ENCODE measurements at regions not wholly inside any gene's neighbourhood (a gene's known extent, or its start where the extent isn't known, plus 50 kb on each side); places are given as distances from the start of the nearest gene placed in this dataset.

- H3K9me3 Mint-ChIP-seq (ENCODE audit: unreplicated experiment) = peaks cover 10% of the 10 kb centered on the region
- no peaks in the 10 kb centered on the region for H3K36me3 Mint-ChIP-seq (ENCODE audit: low read depth, unreplicated experiment)
- Histone ChIP-seq H3K4me2 (ENCODE audit: low read length) (no peak overlapping the region), H2AFZ (ENCODE audit: low read depth, low read length) (no peak overlapping the region), H3K4me1 (ENCODE audit: insufficient read depth, low read length) (no peaks in the 10 kb centered on the region), H3K27me3 (ENCODE audit: insufficient read depth, low read length) (no peaks in the 10 kb centered on the region), H3K9ac (ENCODE audit: low read length) (no peak overlapping the region), H4K20me1 (ENCODE audit: insufficient read depth, low read length) (no peaks in the 10 kb centered on the region), H3K4me3 (ENCODE audit: insufficient read depth, low read depth, low read length) (no peak overlapping the region), H3K79me2 (ENCODE audit: insufficient read depth, low read length) (no peaks in the 10 kb centered on the region), H3K36me3 (ENCODE audit: insufficient read depth, low read length) (no peaks in the 10 kb centered on the region), H3K27ac (ENCODE audit: low read depth, low read length) (no peak overlapping the region), H3K9me3 (ENCODE audit: insufficient read depth, low read depth, low read length) (no peaks in the 10 kb centered on the region)
- no peak overlapping the region for H3K4me3 Mint-ChIP-seq (ENCODE audit: unreplicated experiment)
- no peaks in the 10 kb centered on the region for H3K27me3 Mint-ChIP-seq (ENCODE audit: low read depth, unreplicated experiment)
- peaks cover 5% of the 10 kb centered on the region for H3K4me1 Mint-ChIP-seq (ENCODE audit: low read depth, unreplicated experiment)
- FAIRE-seq (no peak), DNase-seq (ENCODE audit: low read depth) (peak; percentile 11)
- H3K27ac Mint-ChIP-seq (ENCODE audit: unreplicated experiment) = peak overlapping the region; percentile 31
- TF ChIP-seq EZH2 (IDR thresholded peaks at IDR 0.05; ENCODE audit: insufficient read depth, low read length) = no peak
- TF ChIP-seq CTCF (IDR thresholded peaks at IDR 0.05; ENCODE audit: insufficient read depth, low read depth, low read length) = no peak
These were observed 229.1 kb upstream of the ZP4 start for GRCh38 chr1:238119861-238120260.

DNA sequence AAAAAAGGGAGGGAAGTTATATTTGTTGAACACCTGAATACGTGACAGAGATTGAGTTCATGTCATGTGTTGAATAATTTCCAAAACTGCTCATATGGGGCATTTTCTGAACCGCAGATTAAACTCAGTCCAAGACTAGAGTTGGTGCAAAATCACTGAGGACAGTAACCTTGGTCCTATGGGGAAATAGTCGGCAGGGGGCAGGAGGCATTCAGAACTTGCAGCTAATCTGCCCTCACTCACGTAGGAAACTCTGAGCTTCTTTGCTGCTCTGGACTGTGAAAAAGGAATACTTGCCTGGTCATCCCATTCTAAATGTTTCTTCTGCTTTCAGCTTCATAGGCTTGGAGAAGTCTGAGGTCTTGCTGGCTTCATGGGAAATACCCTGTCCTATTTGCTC lies 228.3 kb upstream of the ZP4 start:
- Mint-ChIP-seq H3K27me3 (ENCODE audit: low read depth, unreplicated experiment) (no peaks in the 10 kb centered on the region), H3K27ac (ENCODE audit: unreplicated experiment) (no peak overlapping the region), H3K4me3 (ENCODE audit: unreplicated experiment) (no peak overlapping the region), H3K36me3 (ENCODE audit: low read depth, unreplicated experiment) (no peaks in the 10 kb centered on the region), H3K9me3 (ENCODE audit: unreplicated experiment) (peaks cover 8% of the 10 kb centered on the region), H3K4me1 (ENCODE audit: low read depth, unreplicated experiment) (peaks cover 5% of the 10 kb centered on the region)
- Histone ChIP-seq H3K4me1 (ENCODE audit: insufficient read depth, low read length) (no peaks in the 10 kb centered on the region), H4K20me1 (ENCODE audit: insufficient read depth, low read length) (no peaks in the 10 kb centered on the region), H3K4me3 (ENCODE audit: insufficient read depth, low read depth, low read length) (no peak overlapping the region), H3K9me3 (ENCODE audit: insufficient read depth, low read depth, low read length) (no peaks in the 10 kb centered on the region), H3K27ac (ENCODE audit: low read depth, low read length) (no peak overlapping the region), H3K27me3 (ENCODE audit: insufficient read depth, low read length) (no peaks in the 10 kb centered on the region), H3K36me3 (ENCODE audit: insufficient read depth, low read length) (no peaks in the 10 kb centered on the region), H2AFZ (ENCODE audit: low read depth, low read length) (no peak overlapping the region), H3K4me2 (ENCODE audit: low read length) (no peak overlapping the region), H3K9ac (ENCODE audit: low read length) (no peak overlapping the region), H3K79me2 (ENCODE audit: insufficient read depth, low read length) (no peaks in the 10 kb centered on the region)
- no peak for FAIRE-seq
- no peak for DNase-seq (ENCODE audit: low read depth)
- no peak for TF ChIP-seq EZH2 (IDR thresholded peaks at IDR 0.05; ENCODE audit: insufficient read depth, low read length)
- TF ChIP-seq CTCF (IDR thresholded peaks at IDR 0.05; ENCODE audit: insufficient read depth, low read depth, low read length) = no peak

GRCh38 chr1:238115852-238116251 lies 225.1 kb upstream of the ZP4 start:
- Mint-ChIP-seq H3K27me3 (ENCODE audit: low read depth, unreplicated experiment) (no peaks in the 10 kb centered on the region), H3K27ac (ENCODE audit: unreplicated experiment) (no peak overlapping the region), H3K4me1 (ENCODE audit: low read depth, unreplicated experiment) (peaks cover 5% of the 10 kb centered on the region), H3K4me3 (ENCODE audit: unreplicated experiment) (no peak overlapping the region), H3K36me3 (ENCODE audit: low read depth, unreplicated experiment) (no peaks in the 10 kb centered on the region), H3K9me3 (ENCODE audit: unreplicated experiment) (no peaks in the 10 kb centered on the region)
- Histone ChIP-seq H3K9me3 (ENCODE audit: insufficient read depth, low read depth, low read length) (no peaks in the 10 kb centered on the region), H3K4me2 (ENCODE audit: low read length) (no peak overlapping the region), H3K4me3 (ENCODE audit: insufficient read depth, low read depth, low read length) (no peak overlapping the region), H3K4me1 (ENCODE audit: insufficient read depth, low read length) (no peaks in the 10 kb centered on the region), H4K20me1 (ENCODE audit: insufficient read depth, low read length) (no peaks in the 10 kb centered on the region), H3K9ac (ENCODE audit: low read length) (no peak overlapping the region), H3K79me2 (ENCODE audit: insufficient read depth, low read length) (no peaks in the 10 kb centered on the region), H3K36me3 (ENCODE audit: insufficient read depth, low read length) (no peaks in the 10 kb centered on the region), H3K27ac (ENCODE audit: low read depth, low read length) (no peak overlapping the region), H3K27me3 (ENCODE audit: insufficient read depth, low read length) (no peaks in the 10 kb centered on the region), H2AFZ (ENCODE audit: low read depth, low read length) (no peak overlapping the region)
- DNase-seq (ENCODE audit: low read depth) (no peak), FAIRE-seq (no peak)
- TF ChIP-seq EZH2 (IDR thresholded peaks at IDR 0.05; ENCODE audit: insufficient read depth, low read length) = no peak
- no peak for TF ChIP-seq CTCF (IDR thresholded peaks at IDR 0.05; ENCODE audit: insufficient read depth, low read depth, low read length)

Measured in astrocyte (in vitro differentiated cells and primary cell).